Stimulated activated naive B cell treated with anti-CD40 and anti-IgM and Interleukin-4, amounts not matched to agents 10 μg/mL and 1 μg/mL and 100 μg/mL, for 72 hours (primary cell): ENCODE measurements at regions not wholly inside any gene's neighbourhood (a gene's known extent, or its start where the extent isn't known, plus 50 kb on each side); places are given as distances from the start of the nearest gene placed in this dataset.

ENCODE experiments used
- ATAC-seq, 2 donors: fragments of 150-1000 bp; cut with Tn5 transposase; replicated peaks; 2 replicates each; pipeline ENCODE4 v1.10.0; 2021; ENCODE audit warnings: moderate library complexity in 1 of 2
- DNase-seq: peaks from one replicate; pipeline ENCODE4 v3.0.0; 2021
- H3K27ac Mint-ChIP-seq: one replicate; pipeline ENCODE4 v1.8.0; 2022; ENCODE audit warnings: mild to moderate bottlenecking, mixed read lengths
- H3K27me3 Mint-ChIP-seq, 2 donors: one replicate each; pipeline ENCODE4 v1.8.0; 2022; ENCODE audit warnings: mixed read lengths in 2 of 2
- H3K36me3 Mint-ChIP-seq, 2 donors: one replicate each; pipeline ENCODE4 v1.8.0; 2022; ENCODE audit warnings: mixed read lengths in 2 of 2, mild to moderate bottlenecking in 1 of 2
- H3K4me1 Mint-ChIP-seq, 2 donors: one replicate each; pipeline ENCODE4 v1.8.0; 2022; ENCODE audit warnings: mixed read lengths in 2 of 2, mild to moderate bottlenecking in 1 of 2
- H3K4me3 Mint-ChIP-seq, 2 donors: one replicate each; pipeline ENCODE4 v1.8.0; 2022; ENCODE audit warnings: mild to moderate bottlenecking in 2 of 2, mixed read lengths in 2 of 2, moderate library complexity in 1 of 2
- H3K9me3 Mint-ChIP-seq, 2 donors: one replicate each; pipeline ENCODE4 v1.8.0; 2022; ENCODE audit warnings: mixed read lengths in 2 of 2, mild to moderate bottlenecking in 1 of 2

DNA sequence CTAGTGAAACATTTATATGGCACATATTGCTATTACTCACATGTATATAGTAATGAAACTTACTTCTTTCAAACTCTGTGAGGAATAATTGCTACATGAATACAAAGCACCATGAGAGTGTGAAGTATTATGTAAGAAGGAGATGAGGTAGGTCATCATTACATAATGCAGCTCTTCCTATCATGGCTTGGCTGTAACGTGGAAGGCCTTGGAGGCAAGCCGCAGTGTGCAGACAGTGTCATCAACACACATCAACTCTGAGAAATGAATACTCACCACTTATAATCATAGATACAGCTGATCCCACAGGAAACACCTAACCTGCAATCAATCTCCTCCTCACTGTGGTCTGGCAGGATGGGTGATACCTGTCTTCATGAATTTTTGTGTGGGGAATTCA lies 49.9 kb upstream of the CCDC91 start:
- Mint-ChIP-seq H3K27ac (no peak overlapping the region), H3K9me3 (no peaks in the 10 kb centered on the region), H3K27me3 (no peaks in the 10 kb centered on the region), H3K4me1 (no peaks in the 10 kb centered on the region), H3K4me3 (no peak overlapping the region), H3K36me3 (no peaks in the 10 kb centered on the region)
- DNase-seq: no peak
- no peak for ATAC-seq
